Retinal pigment epithelial cell (primary cell): ENCODE measurements at regions not wholly inside any gene's neighbourhood (a gene's known extent, or its start where the extent isn't known, plus 50 kb on each side); places are given as distances from the start of the nearest gene placed in this dataset.

Experiments
- DNase-seq: peaks from one replicate; pipeline ENCODE4 v3.0.0-alpha.2; 2010; ENCODE audit warnings: low read depth
- H3K4me3 ChIP-seq: 2 replicates; pipeline ENCODE4 v1.5.1; 2011; ENCODE audit warnings: mild to moderate bottlenecking, low read length, control low read depth, moderate library complexity
- CTCF ChIP-seq: conservative IDR thresholded peaks from 2 replicates; pipeline ENCODE4 v1.5.1; 2011; ENCODE audit warnings: low read depth, low read length, control low read depth, inconsistent platforms

GRCh38 chr12:30323008-30323407 lies 372.7 kb downstream of the IPO8 start:
- no peak for DNase-seq
- no peak for TF ChIP-seq CTCF
- H3K4me3 ChIP-seq: no peak overlapping the region

GRCh38 chr12:30320561-30320960 lies 375.1 kb downstream of the IPO8 start:
- DNase-seq: no peak
- no peak overlapping the region for H3K4me3 ChIP-seq
- TF ChIP-seq CTCF: no peak

GRCh38 chr12:30314506-30315100 lies 381.1 kb downstream of the IPO8 start:
- H3K4me3 ChIP-seq: no peak overlapping the region
- DNase-seq: no peak
- TF ChIP-seq CTCF: no peak

- peak; percentile 95 for DNase-seq
These were observed 387.5 kb downstream of the IPO8 start for GRCh38 chr12:30308010-30308717.

GRCh38 chr12:30304528-30304927 lies 391.1 kb downstream of the IPO8 start:
- no peak overlapping the region for H3K4me3 ChIP-seq
- TF ChIP-seq CTCF: no peak
- DNase-seq: no peak

More at GRCh38 chr12:30308010-30308717, 387.5 kb downstream of the IPO8 start:
- no peak overlapping the region for H3K4me3 ChIP-seq
- no peak for TF ChIP-seq CTCF

GRCh38 chr12:30301291-30301690 lies 394.4 kb downstream of the IPO8 start:
- H3K4me3 ChIP-seq: no peak overlapping the region
- no peak for TF ChIP-seq CTCF
- no peak for DNase-seq

GRCh38 chr12:30296486-30296885 lies 399.2 kb downstream of the IPO8 start:
- H3K4me3 ChIP-seq: no peak overlapping the region
- TF ChIP-seq CTCF: no peak
- DNase-seq: no peak
